GM23338 (cell line): ENCODE measurements at regions not wholly inside any gene's neighbourhood (a gene's known extent, or its start where the extent isn't known, plus 50 kb on each side); places are given as distances from the start of the nearest gene placed in this dataset.

Experiments used
- ATAC-seq: fragments of 200-7000 bp; cut with Tn5 transposase; 3 replicates; pipeline ENCODE4 v1.9.1; 2020
- DNase-seq: peaks from one replicate; pipeline ENCODE4 v3.0.0-alpha.2; 2015; ENCODE audit warnings: low spot score
- H2AFZ ChIP-seq: fragments of 200-600 bp; sonication (generic); 2 replicates; pipeline ENCODE4 v1.8.0; 2016; ENCODE audit warnings: antibody characterized with exemption, mild to moderate bottlenecking, moderate library complexity
- H3F3A ChIP-seq: fragments of 200-600 bp; sonication (generic); replicated peaks from 2 replicates; pipeline ENCODE4 v1.8.0; 2017; ENCODE audit warnings: antibody characterized with exemption, mixed run types, low read depth
- H3K27ac ChIP-seq: fragments of 200-600 bp; sonication (generic); 2 replicates; pipeline ENCODE4 v1.6.1; 2016; ENCODE audit warnings: low read depth
- H3K27me3 ChIP-seq: fragments of 200-600 bp; sonication (generic); 2 replicates; pipeline ENCODE4 v1.8.0; 2016; ENCODE audit warnings: mild to moderate bottlenecking, mixed run types, moderate library complexity; ENCODE audit not compliant: insufficient read depth
- H3K36me3 ChIP-seq: fragments of 200-600 bp; sonication (generic); 2 replicates; pipeline ENCODE4 v1.8.0; 2016; ENCODE audit warnings: mild to moderate bottlenecking; ENCODE audit not compliant: insufficient read depth
- H3K4me1 ChIP-seq: fragments of 200-600 bp; sonication (generic); 2 replicates; pipeline ENCODE4 v1.8.0; 2016; ENCODE audit warnings: mild to moderate bottlenecking, moderate library complexity; ENCODE audit not compliant: insufficient read depth
- H3K4me2 ChIP-seq: fragments of 200-600 bp; sonication (generic); 2 replicates; pipeline ENCODE4 v1.7.1; 2017; ENCODE audit warnings: mixed run types
- H3K4me3 ChIP-seq: fragments of 200-600 bp; sonication (generic); 2 replicates; pipeline ENCODE4 v1.6.1; 2016; ENCODE audit warnings: mixed run types
- H3K79me2 ChIP-seq: fragments of 200-600 bp; sonication (generic); replicated peaks from 2 replicates; pipeline ENCODE4 v1.8.0; 2017; ENCODE audit warnings: mild to moderate bottlenecking; ENCODE audit not compliant: insufficient read depth
- H3K9me2 ChIP-seq: fragments of 200-600 bp; sonication (generic); 2 replicates; pipeline ENCODE4 v1.8.0; 2017; ENCODE audit not compliant: insufficient read depth
- H4K20me1 ChIP-seq: fragments of 200-600 bp; sonication (generic); replicated peaks from 2 replicates; pipeline ENCODE4 v1.8.0; 2017; ENCODE audit warnings: mild to moderate bottlenecking; ENCODE audit not compliant: insufficient read depth
- H3K27ac Mint-ChIP-seq: 2 replicates; pipeline ENCODE4 v1.8.0; 2020; ENCODE audit warnings: inconsistent platforms, mild to moderate bottlenecking, moderate library complexity, mixed read lengths
- H3K27me3 Mint-ChIP-seq: 3 replicates; pipeline ENCODE4 v1.8.0; 2022; ENCODE audit warnings: low read depth, mild to moderate bottlenecking, moderate library complexity, mixed read lengths, inconsistent platforms; ENCODE audit not compliant: insufficient read depth, poor library complexity
- H3K36me3 Mint-ChIP-seq: 3 replicates; pipeline ENCODE4 v1.8.0; 2021; ENCODE audit warnings: low read depth, mild to moderate bottlenecking, inconsistent platforms, moderate library complexity, mixed read lengths
- H3K4me1 Mint-ChIP-seq: 3 replicates; pipeline ENCODE4 v1.8.0; 2020; ENCODE audit warnings: mild to moderate bottlenecking, inconsistent platforms, mixed read lengths
- H3K4me3 Mint-ChIP-seq: 3 replicates; pipeline ENCODE4 v1.8.0; 2021; ENCODE audit warnings: moderate library complexity, mild to moderate bottlenecking, inconsistent platforms, mixed read lengths
- H3K9me3 Mint-ChIP-seq: 3 replicates; pipeline ENCODE4 v1.8.0; 2020; ENCODE audit warnings: moderate library complexity, mild to moderate bottlenecking, inconsistent platforms, mixed read lengths
- CREB1 ChIP-seq: fragments of 250-450 bp; sonication (Bioruptor Pico); IDR thresholded peaks from 2 replicates; pipeline ENCODE4 v1.5.0; 2020; ENCODE audit warnings: low read depth, mild to moderate bottlenecking, moderate library complexity
- EZH2 ChIP-seq: fragments of 200-600 bp; sonication (generic); IDR thresholded peaks from one replicate; pipeline ENCODE4 v1.8.0; 2017; ENCODE audit warnings: antibody characterized with exemption, mild to moderate bottlenecking, low read depth; ENCODE audit not compliant: unreplicated experiment
- EZH2phosphoT487 ChIP-seq: fragments of 200-600 bp; sonication (generic); IDR thresholded peaks from one replicate; pipeline ENCODE4 v1.8.1; 2018; ENCODE audit warnings: antibody characterized with exemption; ENCODE audit not compliant: unreplicated experiment
- JUNB ChIP-seq: IDR thresholded peaks from one replicate; pipeline ENCODE4 v1.6.1; 2016; ENCODE audit warnings: antibody characterized with exemption; ENCODE audit not compliant: unreplicated experiment
- NANOG ChIP-seq: IDR thresholded peaks from 2 replicates; pipeline ENCODE4 v1.6.1; 2016; ENCODE audit warnings: antibody characterized with exemption, borderline replicate concordance
- POLR2AphosphoS5 ChIP-seq: IDR thresholded peaks from 2 replicates; pipeline ENCODE4 v1.6.1; 2016; ENCODE audit warnings: antibody characterized with exemption, low read depth
- STAT1 ChIP-seq: IDR thresholded peaks from one replicate; pipeline ENCODE4 v1.6.1; 2016; ENCODE audit warnings: antibody characterized with exemption; ENCODE audit not compliant: unreplicated experiment
- ZNF114 ChIP-seq: fragments of 250-450 bp; sonication (Bioruptor Pico); IDR thresholded peaks from 2 replicates; pipeline ENCODE4 v1.5.0; 2020; ENCODE audit warnings: mild to moderate bottlenecking, moderate library complexity
- ZNF331 ChIP-seq: fragments of 250-450 bp; sonication (Bioruptor Pico); IDR thresholded peaks from 2 replicates; pipeline ENCODE4 v1.5.0; 2020; ENCODE audit warnings: low read depth, mild to moderate bottlenecking, moderate library complexity
- TF ChIP-seq, protein P1 (sequence below): IDR thresholded peaks from 2 replicates; pipeline ENCODE4 v1.6.1; 2016; ENCODE audit warnings: antibody characterized with exemption
- TF ChIP-seq, protein P2 (sequence below): fragments of 250-450 bp; sonication (Bioruptor Pico); IDR thresholded peaks from 2 replicates; pipeline ENCODE4 v1.5.0; 2020; ENCODE audit warnings: mild to moderate bottlenecking, moderate library complexity
- TF ChIP-seq, protein P3 (sequence below), 2 experiments: fragments of 200-600 bp in 1 of 2; sonication (generic) in 1 of 2; conservative IDR thresholded peaks; 2 replicates each; pipeline versions ENCODE4 v1.5.1 to v1.6.1; 2016 to 2017; ENCODE audit warnings: antibody characterized with exemption in 2 of 2, low read depth in 2 of 2, mild to moderate bottlenecking in 2 of 2, moderate library complexity in 1 of 2
- TF ChIP-seq, protein P4 (sequence below): IDR thresholded peaks from one replicate; pipeline ENCODE4 v1.6.1; 2018; ENCODE audit warnings: antibody characterized with exemption; ENCODE audit not compliant: unreplicated experiment

DNA sequence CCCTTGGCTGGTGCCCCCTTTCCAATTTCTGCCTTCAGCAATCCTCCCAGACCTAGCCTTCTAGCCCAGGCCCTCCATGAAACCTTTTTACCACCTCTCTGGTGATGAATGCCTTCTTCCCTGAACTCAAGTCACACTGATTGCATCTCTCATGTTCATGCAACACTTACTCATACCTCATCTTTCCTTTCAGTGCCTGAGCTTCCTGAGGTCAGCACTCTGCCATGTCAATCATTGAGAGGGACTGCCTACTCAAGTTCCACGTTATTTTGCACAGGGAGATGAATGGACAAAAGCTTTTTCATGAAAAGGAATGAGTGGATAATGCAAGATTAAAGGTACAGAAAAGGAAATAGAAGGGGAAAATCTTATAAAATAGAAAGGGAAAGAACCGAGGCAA, 60.1 kb upstream of the PLEKHG1 start:
- H3K27ac ChIP-seq: no peak overlapping the region
- H3K36me3 ChIP-seq: no peaks in the 10 kb centered on the region
- Mint-ChIP-seq H3K9me3 (peaks cover 14% of the 10 kb centered on the region), H3K4me1 (no peaks in the 10 kb centered on the region), H3K27me3 (peaks cover 4% of the 10 kb centered on the region), H3K4me3 (no peak overlapping the region), H3K27ac (no peak overlapping the region), H3K36me3 (no peaks in the 10 kb centered on the region)
- H3K4me1 ChIP-seq: no peaks in the 10 kb centered on the region
- H3K27me3 ChIP-seq: no peaks in the 10 kb centered on the region
- H3F3A ChIP-seq: no peaks in the 10 kb centered on the region
- no peaks in the 10 kb centered on the region for H4K20me1 ChIP-seq
- H3K79me2 ChIP-seq: no peaks in the 10 kb centered on the region
- no peak for DNase-seq
- no peak for ATAC-seq
- no peak overlapping the region for H3K4me2 ChIP-seq
- H3K9me2 ChIP-seq: 0 out of 2 replicates have a peak, but pooled peaks cover 3% of the 10 kb centered on the region
- no peak overlapping the region for H2AFZ ChIP-seq
- no peak overlapping the region for H3K4me3 ChIP-seq
- TF ChIP-seq, protein P1, sequence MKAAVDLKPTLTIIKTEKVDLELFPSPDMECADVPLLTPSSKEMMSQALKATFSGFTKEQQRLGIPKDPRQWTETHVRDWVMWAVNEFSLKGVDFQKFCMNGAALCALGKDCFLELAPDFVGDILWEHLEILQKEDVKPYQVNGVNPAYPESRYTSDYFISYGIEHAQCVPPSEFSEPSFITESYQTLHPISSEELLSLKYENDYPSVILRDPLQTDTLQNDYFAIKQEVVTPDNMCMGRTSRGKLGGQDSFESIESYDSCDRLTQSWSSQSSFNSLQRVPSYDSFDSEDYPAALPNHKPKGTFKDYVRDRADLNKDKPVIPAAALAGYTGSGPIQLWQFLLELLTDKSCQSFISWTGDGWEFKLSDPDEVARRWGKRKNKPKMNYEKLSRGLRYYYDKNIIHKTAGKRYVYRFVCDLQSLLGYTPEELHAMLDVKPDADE: no peak
- TF ChIP-seq EZH2phosphoT487: no peak
- TF ChIP-seq ZNF114 (CRISPR knock-in tag): no peak
- no peak for TF ChIP-seq JUNB
- TF ChIP-seq POLR2AphosphoS5: no peak
- TF ChIP-seq NANOG: no peak
- TF ChIP-seq, protein P2, sequence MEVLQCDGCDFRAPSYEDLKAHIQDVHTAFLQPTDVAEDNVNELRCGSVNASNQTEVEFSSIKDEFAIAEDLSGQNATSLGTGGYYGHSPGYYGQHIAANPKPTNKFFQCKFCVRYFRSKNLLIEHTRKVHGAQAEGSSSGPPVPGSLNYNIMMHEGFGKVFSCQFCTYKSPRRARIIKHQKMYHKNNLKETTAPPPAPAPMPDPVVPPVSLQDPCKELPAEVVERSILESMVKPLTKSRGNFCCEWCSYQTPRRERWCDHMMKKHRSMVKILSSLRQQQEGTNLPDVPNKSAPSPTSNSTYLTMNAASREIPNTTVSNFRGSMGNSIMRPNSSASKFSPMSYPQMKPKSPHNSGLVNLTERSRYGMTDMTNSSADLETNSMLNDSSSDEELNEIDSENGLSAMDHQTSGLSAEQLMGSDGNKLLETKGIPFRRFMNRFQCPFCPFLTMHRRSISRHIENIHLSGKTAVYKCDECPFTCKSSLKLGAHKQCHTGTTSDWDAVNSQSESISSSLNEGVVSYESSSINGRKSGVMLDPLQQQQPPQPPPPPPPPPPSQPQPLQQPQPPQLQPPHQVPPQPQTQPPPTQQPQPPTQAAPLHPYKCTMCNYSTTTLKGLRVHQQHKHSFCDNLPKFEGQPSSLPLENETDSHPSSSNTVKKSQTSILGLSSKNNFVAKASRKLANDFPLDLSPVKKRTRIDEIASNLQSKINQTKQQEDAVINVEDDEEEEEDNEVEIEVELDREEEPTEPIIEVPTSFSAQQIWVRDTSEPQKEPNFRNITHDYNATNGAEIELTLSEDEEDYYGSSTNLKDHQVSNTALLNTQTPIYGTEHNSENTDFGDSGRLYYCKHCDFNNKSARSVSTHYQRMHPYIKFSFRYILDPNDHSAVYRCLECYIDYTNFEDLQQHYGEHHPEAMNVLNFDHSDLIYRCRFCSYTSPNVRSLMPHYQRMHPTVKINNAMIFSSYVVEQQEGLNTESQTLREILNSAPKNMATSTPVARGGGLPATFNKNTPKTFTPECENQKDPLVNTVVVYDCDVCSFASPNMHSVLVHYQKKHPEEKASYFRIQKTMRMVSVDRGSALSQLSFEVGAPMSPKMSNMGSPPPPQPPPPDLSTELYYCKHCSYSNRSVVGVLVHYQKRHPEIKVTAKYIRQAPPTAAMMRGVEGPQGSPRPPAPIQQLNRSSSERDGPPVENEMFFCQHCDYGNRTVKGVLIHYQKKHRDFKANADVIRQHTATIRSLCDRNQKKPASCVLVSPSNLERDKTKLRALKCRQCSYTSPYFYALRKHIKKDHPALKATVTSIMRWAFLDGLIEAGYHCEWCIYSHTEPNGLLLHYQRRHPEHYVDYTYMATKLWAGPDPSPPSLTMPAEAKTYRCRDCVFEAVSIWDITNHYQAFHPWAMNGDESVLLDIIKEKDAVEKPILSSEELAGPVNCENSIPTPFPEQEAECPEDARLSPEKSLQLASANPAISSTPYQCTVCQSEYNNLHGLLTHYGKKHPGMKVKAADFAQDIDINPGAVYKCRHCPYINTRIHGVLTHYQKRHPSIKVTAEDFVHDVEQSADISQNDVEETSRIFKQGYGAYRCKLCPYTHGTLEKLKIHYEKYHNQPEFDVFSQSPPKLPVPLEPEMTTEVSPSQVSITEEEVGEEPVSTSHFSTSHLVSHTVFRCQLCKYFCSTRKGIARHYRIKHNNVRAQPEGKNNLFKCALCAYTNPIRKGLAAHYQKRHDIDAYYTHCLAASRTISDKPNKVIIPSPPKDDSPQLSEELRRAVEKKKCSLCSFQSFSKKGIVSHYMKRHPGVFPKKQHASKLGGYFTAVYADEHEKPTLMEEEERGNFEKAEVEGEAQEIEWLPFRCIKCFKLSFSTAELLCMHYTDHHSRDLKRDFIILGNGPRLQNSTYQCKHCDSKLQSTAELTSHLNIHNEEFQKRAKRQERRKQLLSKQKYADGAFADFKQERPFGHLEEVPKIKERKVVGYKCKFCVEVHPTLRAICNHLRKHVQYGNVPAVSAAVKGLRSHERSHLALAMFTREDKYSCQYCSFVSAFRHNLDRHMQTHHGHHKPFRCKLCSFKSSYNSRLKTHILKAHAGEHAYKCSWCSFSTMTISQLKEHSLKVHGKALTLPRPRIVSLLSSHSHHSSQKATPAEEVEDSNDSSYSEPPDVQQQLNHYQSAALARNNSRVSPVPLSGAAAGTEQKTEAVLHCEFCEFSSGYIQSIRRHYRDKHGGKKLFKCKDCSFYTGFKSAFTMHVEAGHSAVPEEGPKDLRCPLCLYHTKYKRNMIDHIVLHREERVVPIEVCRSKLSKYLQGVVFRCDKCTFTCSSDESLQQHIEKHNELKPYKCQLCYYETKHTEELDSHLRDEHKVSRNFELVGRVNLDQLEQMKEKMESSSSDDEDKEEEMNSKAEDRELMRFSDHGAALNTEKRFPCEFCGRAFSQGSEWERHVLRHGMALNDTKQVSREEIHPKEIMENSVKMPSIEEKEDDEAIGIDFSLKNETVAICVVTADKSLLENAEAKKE (CRISPR knock-in tag): no peak
- TF ChIP-seq EZH2: no peak
- TF ChIP-seq ZNF331 (CRISPR knock-in tag): no peak
- TF ChIP-seq, protein P3, sequence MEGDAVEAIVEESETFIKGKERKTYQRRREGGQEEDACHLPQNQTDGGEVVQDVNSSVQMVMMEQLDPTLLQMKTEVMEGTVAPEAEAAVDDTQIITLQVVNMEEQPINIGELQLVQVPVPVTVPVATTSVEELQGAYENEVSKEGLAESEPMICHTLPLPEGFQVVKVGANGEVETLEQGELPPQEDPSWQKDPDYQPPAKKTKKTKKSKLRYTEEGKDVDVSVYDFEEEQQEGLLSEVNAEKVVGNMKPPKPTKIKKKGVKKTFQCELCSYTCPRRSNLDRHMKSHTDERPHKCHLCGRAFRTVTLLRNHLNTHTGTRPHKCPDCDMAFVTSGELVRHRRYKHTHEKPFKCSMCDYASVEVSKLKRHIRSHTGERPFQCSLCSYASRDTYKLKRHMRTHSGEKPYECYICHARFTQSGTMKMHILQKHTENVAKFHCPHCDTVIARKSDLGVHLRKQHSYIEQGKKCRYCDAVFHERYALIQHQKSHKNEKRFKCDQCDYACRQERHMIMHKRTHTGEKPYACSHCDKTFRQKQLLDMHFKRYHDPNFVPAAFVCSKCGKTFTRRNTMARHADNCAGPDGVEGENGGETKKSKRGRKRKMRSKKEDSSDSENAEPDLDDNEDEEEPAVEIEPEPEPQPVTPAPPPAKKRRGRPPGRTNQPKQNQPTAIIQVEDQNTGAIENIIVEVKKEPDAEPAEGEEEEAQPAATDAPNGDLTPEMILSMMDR (conservative IDR thresholded peaks at IDR 0.05; ENCODE audit: low read depth in 2 of 2): no peak
- TF ChIP-seq, protein P4, sequence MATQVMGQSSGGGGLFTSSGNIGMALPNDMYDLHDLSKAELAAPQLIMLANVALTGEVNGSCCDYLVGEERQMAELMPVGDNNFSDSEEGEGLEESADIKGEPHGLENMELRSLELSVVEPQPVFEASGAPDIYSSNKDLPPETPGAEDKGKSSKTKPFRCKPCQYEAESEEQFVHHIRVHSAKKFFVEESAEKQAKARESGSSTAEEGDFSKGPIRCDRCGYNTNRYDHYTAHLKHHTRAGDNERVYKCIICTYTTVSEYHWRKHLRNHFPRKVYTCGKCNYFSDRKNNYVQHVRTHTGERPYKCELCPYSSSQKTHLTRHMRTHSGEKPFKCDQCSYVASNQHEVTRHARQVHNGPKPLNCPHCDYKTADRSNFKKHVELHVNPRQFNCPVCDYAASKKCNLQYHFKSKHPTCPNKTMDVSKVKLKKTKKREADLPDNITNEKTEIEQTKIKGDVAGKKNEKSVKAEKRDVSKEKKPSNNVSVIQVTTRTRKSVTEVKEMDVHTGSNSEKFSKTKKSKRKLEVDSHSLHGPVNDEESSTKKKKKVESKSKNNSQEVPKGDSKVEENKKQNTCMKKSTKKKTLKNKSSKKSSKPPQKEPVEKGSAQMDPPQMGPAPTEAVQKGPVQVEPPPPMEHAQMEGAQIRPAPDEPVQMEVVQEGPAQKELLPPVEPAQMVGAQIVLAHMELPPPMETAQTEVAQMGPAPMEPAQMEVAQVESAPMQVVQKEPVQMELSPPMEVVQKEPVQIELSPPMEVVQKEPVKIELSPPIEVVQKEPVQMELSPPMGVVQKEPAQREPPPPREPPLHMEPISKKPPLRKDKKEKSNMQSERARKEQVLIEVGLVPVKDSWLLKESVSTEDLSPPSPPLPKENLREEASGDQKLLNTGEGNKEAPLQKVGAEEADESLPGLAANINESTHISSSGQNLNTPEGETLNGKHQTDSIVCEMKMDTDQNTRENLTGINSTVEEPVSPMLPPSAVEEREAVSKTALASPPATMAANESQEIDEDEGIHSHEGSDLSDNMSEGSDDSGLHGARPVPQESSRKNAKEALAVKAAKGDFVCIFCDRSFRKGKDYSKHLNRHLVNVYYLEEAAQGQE: no peak
- no peak for TF ChIP-seq CREB1 (CRISPR knock-in tag)
- no peak for TF ChIP-seq STAT1
